AML-193 (cell line): ENCODE measurements at regions not wholly inside any gene's neighbourhood (a gene's known extent, or its start where the extent isn't known, plus 50 kb on each side); places are given as distances from the start of the nearest gene placed in this dataset.

Experiments used
- DNase-seq, 2 experiments: peaks; one replicate each; lab custom pipeline; 2025; lab: John Stamatoyannopoulos, UW

DNA sequence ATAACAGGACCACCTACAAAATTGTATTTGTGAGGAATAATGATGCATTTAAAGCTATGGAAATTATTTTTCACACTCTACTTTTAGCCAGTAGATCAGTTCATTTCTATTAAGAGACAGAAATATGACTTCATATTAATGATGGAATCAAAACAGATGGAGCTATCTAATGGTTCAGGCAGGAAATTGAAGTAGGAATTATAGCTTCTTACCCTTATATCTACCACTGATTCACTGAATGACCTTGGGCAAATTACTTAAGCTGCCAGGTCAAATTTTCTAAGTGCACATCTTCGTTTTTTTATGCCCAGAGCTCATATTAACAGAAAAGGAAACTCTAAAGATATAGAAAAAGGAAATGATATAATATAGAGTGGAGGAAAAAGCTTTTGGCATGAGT lies 323.1 kb downstream of the PCDH10 start:
- no peak for DNase-seq

DNA sequence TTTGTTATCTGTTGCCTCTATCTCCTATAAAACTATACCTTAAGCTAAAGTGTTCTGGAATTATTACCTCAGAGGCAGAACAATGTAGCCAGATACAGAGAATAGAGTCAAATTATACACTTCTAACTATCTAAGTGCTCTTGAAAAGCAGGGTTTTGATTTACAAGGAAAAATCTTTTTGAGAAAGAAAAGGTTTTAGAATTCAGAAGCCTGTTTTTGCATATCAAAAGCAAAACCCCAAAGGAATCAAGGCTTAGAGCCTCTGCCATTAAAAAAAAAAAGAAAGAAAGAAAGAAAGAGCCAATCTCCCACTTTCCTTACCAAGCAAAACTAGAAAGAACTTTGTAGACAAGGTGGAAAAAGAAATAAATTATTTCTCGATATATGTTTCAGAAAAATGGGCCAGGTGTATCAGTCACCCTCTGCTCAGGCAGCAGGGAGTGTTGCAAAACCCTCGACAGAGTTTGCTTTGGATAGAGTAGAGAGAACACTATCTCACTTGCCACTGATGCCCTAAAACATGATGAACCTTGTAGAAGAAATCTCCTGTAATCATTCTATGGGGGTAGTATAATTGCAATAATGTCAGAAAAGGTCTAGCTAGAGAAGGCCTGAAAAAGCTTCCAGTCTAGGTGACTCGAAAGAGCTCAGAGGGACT lies 318.3 kb downstream of the PCDH10 start:
- no peak for DNase-seq

DNA sequence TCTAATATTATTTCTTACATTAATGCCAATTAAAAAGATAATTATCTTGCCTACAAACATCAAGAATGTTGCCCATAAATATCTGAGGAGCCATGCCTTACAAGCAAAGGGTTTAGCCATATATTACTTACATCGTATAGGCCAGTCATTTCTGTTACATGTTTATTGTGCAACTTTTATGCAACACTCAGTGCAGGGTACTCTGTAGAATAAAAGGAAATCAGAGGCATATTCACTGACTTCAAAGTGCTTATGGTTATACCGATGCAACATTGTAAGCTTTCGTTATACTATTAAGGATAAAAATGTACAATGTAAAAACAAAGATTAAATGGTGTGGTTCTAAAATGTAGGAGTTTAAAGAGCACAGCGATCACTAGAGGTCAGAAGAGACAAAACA lies 315.9 kb downstream of the PCDH10 start:
- no peak for DNase-seq

DNA sequence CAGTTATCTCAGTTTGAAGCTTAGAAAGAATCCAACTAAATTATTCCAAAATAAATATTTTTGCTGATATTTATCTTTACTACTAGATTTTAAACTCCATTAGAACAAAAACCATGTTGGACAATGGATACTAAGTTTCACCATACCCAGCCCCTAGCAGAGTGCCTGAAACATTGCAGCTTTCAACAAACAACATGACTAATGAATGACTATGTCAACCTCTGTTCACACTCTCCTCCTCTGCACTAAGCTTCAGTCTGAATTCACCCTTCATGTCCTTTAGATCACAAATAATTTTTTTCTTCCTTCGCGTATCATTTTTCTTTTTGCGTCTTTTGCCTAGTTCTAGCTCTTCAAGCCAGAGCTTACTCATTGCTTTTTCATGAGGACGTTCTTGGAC lies 315.2 kb downstream of the PCDH10 start:
- no peak for DNase-seq

DNA sequence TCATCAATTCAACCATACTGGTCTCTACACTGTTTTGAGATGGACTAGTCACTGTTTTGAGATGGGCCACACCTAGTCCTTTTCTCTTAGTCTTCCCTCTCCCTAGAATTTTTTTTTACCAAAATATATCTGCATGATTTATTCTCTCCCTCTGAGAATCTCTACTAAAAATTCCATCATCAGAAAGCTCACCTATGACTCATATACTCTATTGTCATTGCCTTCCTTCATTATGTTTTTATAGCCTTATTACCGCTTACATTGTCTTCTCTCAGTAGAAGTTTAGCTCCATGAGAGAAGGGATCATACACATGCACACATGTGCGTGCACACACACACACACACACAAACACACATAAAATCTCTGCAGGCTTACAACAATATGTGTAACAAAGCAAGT lies 303.6 kb downstream of the PCDH10 start:
- DNase-seq, result no peak

DNA sequence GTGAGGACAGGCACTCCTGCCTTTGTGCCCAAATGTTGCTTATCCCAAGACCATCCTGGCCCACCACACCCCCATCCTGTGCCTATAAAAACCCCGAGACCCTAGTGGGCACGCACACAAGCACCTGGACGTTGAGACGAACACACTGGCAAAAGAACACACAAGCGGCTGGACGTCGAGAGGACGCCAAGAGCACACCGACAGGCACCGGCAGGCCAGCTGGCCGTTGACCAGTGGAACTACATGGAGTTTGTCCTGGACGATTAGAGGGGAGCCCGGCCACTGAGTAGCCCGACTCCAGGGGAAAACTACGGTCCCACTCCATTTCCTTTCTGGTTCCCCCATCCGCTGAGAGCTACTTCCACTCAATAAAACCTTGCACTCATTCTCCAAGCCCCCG lies 301.7 kb downstream of the PCDH10 start:
- no peak for DNase-seq

DNA sequence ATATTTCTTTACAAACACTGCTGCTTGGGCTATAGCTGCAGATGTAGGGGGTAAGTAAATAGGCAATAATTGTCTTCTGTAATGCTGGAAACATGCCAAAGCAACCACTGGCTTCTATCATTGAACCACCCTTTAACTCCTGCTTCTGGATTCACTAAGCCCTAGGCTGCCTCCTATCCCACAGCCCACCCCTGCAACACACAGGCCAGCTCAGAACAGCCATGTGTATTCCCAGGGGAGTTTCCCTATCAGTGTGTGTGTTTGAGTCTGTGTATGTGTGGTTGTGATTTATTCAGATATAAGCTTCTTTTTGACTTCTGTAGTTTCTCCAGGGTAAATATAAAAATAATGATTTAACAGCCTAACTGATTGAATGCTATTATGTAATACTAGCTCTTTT lies 291.3 kb downstream of the PCDH10 start:
- DNase-seq, result no peak

DNA sequence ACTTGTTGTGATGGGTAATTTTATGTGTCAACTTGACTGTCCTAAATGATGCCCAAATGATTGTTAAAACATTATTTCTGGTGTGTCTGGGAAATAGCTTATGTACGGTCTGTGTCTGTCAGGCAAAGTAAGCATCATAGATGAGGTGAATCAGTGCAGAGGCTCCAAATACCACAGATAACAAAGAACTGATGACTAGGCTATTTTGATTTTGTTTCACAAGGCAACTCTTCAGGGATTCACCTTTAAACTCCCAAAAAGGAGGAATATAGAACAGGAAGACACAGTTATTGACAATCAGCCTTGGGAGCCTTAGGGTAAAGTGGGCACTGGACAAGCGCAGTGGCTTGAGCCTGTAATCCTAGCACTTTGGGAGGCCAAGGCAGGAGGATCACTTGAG lies 290.7 kb downstream of the PCDH10 start:
- DNase-seq, result no peak

DNA sequence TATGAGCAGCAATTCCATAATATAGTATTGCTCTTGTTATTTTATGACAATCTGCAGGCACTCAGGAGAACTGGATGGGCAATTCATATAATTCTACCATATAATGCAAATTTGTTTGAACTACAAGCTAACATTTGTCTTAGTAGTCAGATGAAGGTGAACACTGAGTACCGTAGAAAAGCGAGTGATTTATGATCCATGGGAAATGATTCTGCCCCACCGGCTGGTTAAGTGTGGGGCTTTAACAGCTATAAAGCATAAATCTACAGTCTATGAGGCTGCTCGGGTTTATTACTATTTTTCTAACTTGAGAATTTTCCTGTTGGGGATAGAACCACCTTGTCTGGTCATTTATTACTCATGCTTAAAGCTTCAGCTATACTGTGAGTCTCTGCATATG lies 275.5 kb downstream of the PCDH10 start:
- no peak for DNase-seq

DNA sequence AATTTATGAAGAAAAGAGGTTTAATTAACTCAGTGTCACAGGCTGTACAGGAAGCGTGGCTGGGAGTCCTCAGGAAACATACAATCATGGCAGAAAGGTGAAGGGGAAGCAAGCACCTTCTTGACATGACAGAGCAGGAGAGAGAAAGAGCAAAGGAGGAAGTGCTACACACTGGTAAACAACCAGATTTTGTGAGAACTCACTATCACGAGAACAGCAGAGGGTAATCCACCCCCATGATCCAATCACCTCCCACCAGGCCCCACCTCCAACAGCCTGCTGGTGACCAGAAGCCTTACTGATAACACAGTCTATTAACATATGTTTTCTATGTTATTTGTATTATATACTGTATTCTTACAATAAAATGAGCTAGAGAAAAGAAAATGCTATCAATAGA lies 254.8 kb downstream of the PCDH10 start:
- no peak for DNase-seq

DNA sequence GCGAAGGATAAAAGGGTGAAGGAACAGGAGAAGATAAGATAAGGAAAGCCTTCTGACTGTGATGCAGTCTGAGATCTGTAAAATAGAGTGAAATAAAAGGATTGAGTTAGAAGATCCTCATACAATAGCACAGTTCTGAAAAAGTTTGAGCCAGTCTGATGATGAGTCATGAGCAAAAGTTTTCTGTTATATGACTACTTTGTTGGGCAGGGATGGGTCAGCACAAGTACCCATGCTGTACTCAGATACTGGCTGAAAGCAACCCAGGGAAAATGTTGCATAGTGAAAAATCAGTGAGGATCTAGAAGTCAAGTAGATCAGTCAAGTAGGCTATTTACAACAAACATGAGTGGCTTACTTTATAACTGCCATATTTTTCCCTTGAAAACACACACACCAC lies 253.5 kb downstream of the PCDH10 start:
- no peak for DNase-seq

DNA sequence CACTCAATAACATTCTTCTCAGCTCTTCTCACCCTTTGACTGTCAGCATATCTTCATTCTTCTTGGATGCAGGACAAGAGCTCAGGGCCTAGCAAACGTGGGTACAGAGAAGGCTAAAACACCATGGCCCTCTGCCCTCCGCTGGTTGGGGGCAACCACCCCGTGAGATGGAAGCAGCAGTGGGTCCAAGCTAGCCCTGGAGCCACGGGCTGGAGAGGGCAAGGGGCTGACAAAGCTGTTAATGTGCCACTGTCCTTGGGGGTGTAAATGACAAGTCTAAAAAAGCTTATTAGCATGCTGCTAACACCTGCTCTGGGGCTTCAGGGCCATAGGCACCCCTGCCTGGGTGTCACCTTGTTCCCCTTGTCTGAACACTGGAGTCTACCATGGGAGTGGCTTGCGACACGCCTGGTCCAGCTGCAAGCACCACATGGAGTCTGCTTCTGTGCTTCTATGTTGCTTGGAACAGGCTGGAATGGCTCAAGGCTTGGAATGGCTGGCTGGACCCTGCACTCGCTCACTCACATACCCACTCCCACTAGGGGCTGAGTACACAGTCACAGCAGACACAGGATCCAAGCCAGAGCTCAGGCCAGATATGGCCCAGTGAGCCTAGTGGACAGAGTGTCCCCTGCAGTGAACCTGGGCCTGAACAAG lies 246.0 kb downstream of the PCDH10 start:
- no peak for DNase-seq

DNA sequence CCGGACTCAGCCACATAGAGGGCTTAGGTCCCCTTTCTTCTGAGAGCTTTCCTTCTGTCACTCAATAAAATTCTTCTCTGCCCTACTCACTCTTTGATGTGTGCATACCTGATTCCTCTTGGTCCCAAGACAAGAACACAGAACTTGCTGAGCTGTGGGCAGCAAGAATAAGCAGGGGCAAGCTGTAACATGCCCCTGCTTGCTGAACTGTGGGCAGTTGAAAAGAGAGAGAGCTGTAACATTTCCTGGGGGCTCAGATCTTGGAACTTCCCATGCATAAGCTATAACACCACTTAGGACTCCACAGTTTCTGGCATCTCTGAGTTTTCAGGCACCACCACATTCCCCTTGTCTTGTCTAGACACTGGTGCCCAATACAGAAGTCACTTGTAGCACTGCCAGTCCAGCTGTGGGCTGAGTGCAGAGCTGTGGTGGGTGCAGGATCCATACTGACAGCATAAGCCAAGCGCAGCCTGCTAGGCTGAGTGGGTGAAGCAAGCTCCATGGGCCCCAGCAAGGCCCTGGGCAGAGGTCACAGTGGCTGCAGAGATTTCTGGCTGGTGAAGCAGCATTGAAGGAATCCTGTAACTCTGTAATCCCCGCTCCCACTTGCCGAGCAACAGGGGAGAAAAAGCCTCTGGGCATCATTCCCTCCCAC lies 241.2 kb downstream of the PCDH10 start:
- DNase-seq, result no peak

DNA sequence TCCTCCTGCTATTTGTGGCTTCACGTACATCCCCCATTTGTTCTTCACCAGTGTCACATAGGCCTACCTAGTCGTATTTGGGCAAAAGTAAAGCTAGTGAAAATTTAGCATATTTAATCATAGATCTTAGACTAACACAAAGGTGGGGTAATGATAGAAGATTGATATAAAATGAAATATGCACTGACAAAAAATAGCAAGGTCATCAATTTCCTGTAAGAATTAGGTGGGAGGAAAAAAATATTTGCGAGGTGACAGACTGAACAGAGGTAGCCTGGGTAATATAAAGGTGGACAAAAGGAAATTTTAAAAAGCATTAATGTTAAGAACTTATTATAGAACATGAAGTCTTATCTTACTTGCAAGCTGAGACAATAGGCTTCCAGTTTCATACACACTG lies 239.9 kb downstream of the PCDH10 start:
- no peak for DNase-seq

DNA sequence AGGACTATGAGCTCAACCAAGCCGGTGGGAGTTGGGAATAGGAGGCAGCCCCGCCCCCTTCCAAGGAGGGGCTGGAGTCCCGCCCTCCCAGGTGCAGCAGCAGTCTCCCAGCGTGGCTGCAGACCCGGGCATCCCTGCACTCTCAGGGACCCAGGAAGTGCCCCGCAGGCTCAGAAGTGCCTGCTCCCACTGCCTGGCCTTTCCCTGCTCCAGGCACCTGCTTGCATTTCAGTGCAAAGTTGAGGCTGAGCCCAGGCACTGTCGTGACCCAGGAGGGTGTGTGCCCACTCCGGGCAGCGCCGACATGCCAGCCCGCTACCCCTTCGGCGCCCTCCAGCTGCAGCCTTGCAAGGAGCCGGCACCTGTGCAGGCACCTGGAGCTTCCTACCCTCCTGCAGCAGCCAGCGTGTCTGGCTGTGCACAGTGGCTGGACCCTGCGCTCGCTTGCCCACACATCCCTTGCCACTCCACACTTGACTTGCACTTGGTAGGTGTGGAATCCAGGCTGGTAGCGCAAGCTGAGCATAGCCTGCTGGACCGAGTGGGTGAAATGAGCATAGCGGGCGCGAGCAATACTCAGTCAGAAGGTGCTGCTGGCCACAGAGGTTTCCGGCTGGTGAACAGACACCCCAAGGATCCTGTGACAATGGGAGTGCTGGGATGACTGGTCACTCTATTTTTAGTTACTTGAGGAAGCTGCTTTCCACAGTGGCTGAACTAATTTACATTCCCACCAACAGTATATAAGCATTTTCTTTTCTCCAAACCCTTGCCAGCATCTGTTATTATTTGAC lies 236.3 kb downstream of the PCDH10 start:
- no peak for DNase-seq

DNA sequence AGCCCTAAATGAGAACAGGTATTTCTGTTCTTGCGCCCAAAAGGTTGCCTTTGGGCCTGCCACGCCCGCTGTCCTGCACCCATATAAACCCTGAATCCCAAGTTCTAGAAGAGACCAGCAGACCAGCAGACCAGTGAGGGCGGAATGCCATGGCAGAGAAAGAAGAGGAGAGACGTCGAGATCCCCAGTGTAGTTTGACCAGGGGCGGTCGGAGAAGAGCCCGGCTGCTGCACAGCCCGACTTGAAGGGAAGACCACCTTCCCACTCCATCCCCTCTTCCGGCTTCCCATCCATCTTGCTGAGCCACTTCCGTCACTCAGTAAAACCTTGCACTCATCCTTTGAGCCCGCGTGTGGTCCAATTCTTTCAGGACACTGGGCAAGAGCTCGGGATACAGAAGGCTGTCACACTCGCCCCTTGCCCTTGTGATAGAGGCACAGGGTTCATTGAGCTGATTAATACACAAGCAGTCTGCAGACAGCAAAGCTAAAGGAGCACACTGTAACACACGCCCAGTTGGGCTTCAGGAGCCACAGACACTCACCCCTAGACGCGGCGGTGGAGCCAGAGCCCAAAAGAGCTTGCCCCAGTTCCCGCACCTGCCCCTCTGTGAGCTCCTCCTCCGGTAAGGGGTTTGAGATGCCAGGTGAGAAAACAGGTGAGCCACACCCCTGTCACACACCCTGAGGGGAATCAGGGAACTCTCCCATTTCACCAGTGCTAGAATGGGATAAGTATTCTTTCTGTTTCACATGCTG lies 230.8 kb downstream of the PCDH10 start:
- no peak for DNase-seq

DNA sequence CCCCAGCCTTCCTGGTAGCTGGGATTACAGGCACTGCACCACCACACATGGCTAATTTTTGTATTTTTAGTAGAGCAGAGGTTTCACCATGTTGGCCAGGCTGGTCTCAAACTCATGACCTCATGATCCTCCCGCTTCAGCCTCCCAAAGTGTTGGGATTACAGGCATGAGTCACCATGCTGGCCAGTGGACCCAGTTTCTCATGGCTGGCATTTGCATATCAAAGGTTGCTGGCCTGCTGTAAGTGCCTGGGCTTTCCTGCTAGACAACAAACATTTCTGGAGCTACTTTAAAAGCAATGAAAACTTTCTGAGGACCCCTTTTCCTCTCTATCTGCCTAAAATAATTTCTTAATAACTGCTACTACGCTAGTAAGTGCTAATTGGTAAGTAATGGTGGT lies 228.2 kb downstream of the PCDH10 start:
- DNase-seq, result no peak

DNA sequence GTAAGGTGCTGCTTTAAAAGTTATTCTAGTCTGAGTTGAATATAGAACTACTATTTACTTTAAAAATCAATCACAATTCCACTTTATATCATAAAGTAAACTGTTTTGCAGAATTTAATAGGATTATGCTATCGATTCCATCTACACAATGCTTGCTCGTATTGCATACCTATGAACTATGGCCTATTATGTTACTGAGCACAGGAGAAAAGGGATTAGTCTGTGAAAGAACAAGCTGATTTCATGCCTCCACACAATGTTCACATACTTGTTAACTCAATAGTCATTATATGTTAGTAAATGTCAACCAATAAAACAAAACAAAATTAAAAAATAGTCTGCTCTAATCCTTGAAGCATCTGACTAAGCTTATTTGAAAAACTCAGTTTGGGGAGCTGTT lies 223.6 kb downstream of the PCDH10 start:
- DNase-seq, result no peak

DNA sequence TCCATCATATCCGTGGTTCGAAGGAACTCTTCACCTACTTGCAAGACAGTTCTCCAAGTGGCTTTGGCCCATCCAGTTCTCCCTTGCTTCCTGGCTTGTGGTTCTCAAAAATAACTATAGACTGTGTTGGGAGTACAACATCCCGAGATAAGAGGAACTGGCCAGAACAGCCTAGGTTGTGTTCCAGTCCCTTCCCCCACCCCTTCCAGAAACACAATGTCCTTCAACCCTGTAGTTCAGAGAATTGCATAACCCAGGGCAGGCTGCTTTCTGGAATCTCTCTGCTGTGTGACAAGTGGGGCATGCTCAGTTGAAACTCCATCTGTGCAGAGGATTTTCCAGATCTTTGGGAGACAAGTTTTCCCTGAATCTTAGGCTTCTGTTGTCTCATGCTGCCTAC lies 206.5 kb downstream of the PCDH10 start:
- DNase-seq, result no peak

DNA sequence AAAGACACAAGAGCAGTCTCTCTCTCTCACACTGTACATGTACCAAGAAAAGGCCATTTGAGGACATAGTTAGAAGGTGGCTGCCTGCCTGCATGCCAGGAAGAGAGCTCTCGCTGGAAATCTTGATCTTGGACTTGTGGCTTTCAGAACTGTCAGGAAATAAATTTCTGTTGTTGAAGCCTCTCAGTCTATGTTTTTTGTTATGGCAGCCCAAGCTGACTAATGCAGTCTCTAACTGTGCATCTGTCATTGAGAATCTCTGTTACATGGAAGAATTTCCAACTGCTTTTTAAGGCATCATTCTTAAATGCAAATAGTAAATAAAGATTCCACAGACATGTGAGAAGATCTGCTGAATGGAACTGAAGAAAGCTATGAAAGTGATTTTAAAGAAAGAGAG lies 198.3 kb downstream of the PCDH10 start:
- DNase-seq, result no peak

DNA sequence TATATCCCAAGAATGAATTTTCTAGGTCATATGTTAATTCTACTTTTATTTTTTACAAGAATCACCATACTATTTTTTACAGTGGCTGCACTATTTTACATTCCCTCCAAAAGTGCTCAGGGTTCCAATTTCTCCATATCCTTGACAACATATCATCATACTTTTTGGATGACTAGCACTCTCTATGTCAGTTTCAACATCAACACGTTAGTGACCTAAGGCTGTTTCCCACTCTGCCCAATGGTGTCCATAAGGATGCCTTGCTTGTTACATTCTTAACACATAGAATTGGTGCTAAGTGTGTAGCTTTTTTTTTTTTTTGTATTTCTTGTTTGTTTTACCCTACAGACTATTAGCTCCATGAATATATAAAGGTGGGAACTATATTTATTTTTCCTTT lies 175.4 kb downstream of the PCDH10 start:
- DNase-seq, result no peak

DNA sequence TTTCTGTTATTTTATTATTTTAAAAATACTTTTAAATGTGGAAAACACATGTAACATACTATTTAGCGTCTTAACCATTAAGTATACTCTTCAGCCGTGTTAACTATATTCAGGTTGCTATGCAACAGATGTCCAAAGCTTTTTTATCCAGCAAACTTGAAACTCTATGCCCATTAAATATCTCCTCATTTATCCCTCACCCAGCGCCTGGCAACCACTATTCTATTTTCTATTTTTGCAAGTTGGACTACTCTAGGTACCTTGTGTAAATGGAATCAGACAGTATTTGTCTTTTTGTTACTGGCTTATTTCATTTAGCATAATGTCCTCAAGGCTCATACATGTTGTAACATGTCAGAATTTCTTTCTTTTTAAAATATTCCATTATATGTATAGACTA lies 174.6 kb downstream of the PCDH10 start:
- no peak for DNase-seq
